Left colon (tissue), 2 donors: ENCODE measurements at regions not wholly inside any gene's neighbourhood (a gene's known extent, or its start where the extent isn't known, plus 50 kb on each side); places are given as distances from the start of the nearest gene placed in this dataset.

Experiments
- ATAC-seq: fragments of 200-7000 bp; cut with Tn5 transposase; one replicate; pipeline ENCODE4 v1.9.1; 2020; ENCODE audit warnings: mild to moderate bottlenecking, moderate library complexity
- DNase-seq, 2 donors: peaks; one replicate each; pipeline ENCODE4 v3.0.0-alpha.2; 2020
- intact Hi-C, 2 donors: fragments of 100-400 bp; cut with DNase I in 1 of 2; cut with micrococcal nuclease in 1 of 2; formaldehyde crosslinking; loops; one replicate each; pipeline versions ENCODE4 v1.11.2 to v1.14.0; 2022; cut with DNase I, micrococcal nuclease
- donor health status: DM: no; HTN: no; CAD: no.
- donor health status: DM: yes; HTN: yes; CAD: no.

DNA sequence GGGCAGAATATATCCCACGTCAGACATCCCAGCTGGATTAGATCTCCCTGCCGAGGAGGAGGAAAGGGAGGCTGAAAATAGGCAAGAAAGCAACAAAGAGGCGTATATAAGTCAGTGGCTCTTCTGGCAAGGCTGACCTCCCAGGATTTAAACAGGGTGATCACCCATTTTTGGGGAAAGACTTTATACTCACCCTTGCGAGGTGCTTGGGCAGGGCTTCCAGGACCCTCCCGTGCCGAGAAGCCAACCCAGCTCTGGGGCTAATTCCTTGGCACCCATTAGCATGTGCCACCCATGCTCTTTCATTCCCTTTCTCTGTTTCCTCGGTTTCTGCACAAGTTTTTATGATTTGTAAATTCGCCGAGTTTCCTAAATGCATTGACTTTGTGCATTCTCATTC lies 230.2 kb upstream of the IRX2 start:
- intact Hi-C loops = no loop called here
- no peak for DNase-seq
- ATAC-seq = no peak

DNA sequence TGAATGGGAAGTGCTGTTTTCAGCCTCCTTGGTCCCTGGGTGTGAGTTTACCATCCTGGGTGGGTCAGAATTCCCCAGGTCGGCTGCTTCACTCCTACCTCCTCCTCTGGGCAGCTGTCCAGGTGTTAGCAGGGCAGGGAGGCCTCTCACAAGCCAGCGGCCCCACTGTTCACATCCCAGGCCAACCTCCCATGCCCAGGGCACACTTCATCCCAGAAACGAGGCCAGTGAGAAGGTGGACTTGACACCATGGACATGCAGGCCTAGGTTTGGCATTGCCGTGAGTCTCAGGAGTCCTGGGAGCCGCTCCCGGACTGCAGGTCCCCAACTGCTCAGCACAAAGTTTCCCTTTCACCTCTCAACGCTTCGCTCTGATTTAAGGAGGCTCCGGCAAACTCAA lies 229.6 kb upstream of the IRX2 start:
- intact Hi-C loops = no loop called here
- no peak for DNase-seq
- ATAC-seq = no peak

DNA sequence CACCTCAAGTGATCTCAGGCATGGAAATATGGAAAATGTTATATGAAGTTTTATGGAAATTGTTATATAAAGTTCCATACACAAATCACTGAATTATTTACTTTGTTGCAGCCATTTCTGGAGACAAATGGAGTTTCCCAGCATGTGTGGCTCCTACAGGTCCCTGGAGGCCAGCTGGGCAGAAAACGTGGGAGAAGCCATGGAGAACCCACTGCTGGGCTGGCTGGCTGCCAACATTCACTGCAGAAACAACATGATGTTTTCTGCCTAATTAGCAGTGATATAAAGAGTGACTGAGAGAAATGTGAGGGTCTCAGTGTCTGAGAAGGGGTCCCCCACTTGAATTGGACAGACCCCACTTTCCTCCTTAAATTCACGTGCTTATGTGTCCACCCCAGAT lies 208.8 kb upstream of the IRX2 start:
- intact Hi-C loops = no loop called here
- ATAC-seq (no peak), DNase-seq (no peak)

DNA sequence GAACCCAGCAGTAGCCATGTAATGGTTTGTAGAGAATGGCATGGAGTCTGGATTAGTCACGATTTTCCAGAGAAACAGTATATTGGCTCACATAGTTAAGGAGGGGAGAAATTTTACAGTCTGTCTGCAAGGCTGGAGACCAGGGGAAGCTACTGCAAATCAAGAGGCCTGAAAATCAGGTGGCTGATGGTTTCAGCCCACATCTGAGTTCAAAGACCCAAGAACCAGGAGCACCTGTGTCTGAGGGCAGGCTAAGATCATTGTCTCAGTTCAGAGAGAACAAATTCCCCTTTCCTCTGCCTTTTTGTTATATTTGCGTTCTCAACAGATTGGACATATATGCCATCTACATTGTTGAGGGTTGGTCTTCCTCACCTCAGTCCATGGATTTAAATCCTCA lies 207.5 kb upstream of the IRX2 start:
- ATAC-seq = no peak
- DNase-seq = no peak
- intact Hi-C loops = no loop called here

DNA sequence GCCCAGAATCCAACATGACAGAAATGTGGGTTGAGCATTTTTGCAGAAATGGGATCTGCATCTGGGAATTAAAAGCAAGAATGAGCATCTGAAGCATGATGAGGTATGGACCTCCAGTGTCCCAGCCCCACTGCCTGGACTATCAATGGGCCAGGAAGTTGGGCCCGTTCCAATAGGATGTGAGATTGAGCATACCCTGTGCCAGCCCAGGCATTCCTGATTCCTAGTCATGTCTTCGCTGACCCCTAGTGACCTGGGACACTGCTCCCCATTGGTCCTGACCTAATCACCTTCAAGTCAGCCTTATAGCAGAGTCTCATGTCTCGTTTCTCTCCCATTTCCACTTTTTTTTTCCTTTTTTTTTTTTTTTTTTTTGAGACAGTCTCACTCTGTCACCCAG lies 197.4 kb upstream of the IRX2 start:
- intact Hi-C loops = no loop called here
- DNase-seq = no peak
- ATAC-seq = no peak

DNA sequence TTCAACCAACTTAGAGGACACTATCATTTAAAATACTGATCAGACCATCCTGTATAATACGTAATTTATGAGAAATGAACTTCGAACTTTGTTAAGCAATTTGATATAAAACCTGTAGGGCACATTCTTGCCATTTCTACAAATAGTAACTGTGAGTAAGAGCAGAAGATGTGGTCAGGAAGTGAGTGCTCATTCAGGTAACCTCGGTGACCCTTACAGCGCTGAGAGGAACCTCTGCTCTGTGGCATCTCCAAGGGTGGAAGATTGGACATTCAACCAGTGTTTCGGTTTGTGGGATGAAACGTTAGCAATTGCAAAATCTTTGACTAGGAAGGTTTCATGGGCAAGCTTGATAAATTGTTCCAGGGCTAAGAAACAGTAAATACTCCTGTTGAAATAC lies 194.8 kb upstream of the IRX2 start:
- DNase-seq (no peak), ATAC-seq (no peak)
- intact Hi-C loops = no loop called here

DNA sequence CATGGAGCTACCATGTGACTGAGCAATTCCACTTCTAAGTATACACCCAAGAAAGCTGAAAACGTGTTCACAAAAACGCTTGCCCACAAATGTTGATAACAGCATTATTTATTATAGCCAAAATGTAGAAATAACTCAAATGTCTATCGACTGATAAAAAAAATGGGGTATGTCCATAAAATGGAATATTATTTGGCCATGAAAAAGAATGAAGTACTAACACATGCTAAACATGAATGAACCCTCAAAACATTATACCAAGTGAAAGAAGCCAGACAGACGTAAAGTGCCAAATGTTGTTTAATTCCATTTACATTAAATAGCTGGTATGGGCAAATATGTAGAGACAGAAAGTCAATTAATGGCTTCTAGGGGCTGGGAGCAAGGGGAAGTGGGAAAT lies 184.9 kb upstream of the IRX2 start:
- no peak for DNase-seq
- ATAC-seq = no peak
- intact Hi-C loops = no loop called here

DNA sequence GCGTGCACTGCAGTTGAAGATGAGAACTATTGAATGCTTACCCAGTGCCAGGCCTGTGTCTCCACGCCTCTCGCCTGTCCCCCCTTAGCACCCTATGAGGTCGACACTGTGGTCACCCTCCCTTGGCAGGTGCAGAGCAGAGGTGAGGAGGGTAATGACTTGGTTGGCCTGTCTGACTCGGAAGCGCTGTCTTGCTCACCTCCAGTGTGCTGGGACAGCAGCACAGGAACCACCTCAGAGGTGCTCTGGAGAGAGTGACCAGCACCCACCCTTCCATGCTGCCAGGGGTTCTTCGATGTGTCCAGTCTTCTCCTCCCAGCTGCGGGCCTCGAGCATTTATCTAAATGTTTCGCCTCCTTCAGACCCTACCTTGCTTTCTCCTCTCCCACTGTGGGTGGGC lies 178.3 kb upstream of the IRX2 start:
- ATAC-seq = no peak
- intact Hi-C loops = no loop called here
- no peak for DNase-seq

DNA sequence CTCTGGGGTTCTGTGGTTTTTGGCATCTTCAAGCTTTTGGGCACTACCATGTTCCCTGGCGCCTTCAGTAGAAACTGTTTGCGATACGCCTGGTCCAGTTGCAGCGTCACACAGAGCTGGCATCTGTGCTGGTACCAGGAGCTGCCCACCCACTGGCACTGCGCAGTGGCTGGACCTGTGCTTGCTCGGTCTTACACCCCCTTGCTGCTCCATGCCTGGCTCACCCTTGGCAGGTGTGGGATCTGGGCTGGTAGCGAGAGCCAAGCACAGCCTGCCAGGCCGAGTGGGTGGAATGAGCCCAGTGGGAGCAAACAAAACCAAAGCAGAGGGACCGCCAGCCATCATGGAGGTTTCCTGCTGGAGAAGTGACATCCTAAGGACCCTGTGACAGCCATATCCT lies 170.2 kb upstream of the IRX2 start:
- DNase-seq = no peak
- ATAC-seq = no peak
- intact Hi-C loops = no loop called here

DNA sequence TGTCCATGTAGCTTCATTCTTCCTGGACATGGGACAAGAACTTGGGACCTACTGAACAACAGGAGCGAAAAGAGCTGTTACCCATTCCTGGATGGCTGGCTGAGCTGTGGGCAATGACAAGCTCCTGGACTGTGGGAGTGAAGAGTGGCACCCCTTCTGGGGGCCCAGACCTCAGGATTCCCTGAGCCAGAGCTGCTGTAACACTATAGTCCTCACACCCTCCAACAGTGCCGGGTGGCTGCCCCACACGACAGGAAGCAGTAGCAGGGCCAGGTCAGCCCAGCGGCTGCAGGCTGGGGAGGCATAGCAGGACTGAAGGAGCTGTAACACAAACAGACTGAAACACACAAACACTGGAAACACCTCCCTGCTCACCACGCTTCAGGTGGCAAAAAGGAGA lies 169.7 kb upstream of the IRX2 start:
- ATAC-seq (no peak), DNase-seq (no peak)
- intact Hi-C loops = no loop called here

DNA sequence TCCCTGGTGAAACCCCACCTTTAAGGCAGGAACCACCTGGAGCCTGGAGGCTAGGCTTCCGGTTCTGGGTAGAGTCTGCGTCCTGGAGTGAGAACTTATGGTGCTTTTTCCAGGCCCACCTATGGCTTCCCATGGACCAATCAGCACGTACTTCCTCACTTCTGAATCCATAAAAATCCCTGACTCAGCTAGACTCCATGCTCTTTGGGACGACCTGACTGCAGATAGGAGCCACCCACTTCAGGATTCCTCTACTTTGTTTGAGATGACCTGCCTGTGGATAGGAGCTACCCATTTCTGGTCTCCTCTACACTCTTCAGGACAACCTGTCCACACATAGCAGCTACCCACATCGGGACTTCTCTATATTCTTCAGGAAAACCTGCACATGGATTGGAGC lies 168.8 kb upstream of the IRX2 start:
- ATAC-seq = no peak

DNA sequence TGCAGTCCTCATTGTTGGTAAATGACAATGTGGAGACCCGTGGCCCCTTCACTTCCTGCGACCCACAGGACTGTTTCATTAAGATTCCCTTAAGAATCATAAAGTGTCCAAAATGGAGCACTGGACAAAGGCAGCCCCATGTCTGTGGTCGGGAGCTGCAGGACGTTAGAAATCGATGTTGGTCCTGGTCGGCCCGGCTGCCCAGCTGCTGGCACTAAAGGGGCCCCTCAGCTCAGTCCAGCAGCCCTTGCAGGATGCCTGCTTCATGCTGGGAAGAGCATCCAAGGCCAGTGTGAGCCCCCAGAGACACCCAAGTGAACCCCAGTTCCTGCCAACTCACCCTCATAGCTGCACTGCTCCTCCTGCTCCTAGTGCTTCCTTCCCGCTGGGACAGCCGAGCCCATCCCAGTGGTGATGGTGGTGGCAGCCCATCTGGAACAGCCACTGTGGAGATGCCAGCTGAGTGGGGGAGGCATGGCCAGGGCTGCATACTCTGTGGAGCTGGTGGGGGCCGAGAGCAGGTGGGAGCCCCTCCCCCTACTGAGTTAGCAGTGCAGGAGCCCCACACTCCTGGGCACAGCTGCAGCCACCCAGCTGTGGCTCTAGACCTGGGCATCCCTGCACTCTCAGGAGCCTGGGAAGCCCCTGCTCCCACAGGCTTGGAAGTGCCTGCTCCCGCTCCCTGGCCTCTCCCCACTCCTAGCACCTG lies 168.0 kb upstream of the IRX2 start:
- intact Hi-C loops = no loop called here
- ATAC-seq (no peak), DNase-seq (no peak)

More for the DNA sequence above, 168.8 kb upstream of the IRX2 start:
- intact Hi-C loops = no loop called here
- DNase-seq = no peak

DNA sequence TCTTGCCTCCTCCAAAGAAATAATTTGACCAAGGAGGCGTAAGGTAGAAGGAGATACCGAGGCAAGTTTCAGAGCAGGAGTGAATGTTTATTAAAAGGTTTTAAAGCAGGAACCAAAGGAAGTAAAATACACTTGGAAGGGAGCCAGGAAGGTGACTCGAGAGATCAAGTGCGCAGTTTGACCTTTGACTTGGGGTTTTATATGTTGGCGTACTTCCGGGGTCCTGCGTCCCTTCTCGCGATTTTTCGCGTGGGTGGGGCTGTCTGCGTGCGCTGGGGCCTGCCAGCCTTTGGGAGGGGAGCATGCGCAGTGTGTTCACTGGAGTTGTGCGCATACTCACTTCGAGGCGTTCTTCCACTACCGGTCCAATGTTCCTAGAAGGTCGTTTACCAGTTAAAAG lies 166.0 kb upstream of the IRX2 start:
- ATAC-seq (no peak), DNase-seq (no peak)
- intact Hi-C loops = no loop called here

DNA sequence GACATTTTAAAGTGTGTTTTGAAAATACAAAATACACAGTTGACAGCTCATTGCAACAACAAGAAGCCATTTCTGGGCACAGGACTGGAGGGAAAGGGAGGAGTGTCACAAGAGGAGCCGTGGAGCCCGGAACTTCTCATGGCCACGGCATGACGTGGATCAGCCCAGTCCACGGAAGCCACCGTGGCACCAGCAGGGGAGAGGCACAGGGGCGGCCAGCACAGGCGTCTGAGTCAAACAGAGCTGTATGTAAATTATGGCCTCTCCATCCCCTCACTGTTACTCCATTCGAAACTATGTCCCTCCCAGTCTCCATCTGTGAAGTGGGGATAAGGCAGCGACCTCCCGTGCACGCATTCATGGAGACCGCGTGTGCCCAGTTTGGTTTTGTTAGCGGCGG lies 165.6 kb upstream of the IRX2 start:
- intact Hi-C loops = no loop called here
- ATAC-seq = no peak
- DNase-seq = no peak

DNA sequence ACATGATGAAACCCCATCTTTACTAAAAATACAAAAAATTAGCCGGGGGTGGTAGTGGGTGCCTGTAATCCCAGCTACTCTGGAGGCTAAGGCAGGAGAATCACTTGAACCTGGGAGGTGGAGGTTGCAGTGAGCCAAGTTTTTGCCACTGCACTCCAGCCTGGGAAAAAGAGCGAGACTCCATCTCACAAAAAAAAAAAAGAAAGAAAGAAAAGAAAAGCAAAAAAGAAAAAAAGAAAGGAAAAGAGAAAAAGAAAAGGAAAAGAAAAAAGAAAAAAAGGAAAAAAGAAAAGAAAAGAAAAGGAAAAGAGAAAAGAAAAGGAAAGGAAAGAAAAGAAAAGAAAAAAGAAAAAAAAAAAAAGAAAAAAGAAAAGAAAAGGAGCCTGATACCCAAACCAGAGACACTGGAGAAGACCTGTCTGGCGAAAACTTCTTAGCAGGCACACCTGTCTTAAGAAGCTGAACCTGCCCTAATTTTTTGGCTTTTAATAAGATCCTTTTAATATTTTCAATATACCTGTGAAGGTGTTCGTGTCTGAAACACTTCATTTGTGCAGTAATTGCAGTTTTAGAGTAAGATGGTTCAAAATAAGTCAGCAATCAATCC lies 164.7 kb upstream of the IRX2 start:
- DNase-seq (no peak), ATAC-seq (no peak)
- intact Hi-C loops = no loop called here

DNA sequence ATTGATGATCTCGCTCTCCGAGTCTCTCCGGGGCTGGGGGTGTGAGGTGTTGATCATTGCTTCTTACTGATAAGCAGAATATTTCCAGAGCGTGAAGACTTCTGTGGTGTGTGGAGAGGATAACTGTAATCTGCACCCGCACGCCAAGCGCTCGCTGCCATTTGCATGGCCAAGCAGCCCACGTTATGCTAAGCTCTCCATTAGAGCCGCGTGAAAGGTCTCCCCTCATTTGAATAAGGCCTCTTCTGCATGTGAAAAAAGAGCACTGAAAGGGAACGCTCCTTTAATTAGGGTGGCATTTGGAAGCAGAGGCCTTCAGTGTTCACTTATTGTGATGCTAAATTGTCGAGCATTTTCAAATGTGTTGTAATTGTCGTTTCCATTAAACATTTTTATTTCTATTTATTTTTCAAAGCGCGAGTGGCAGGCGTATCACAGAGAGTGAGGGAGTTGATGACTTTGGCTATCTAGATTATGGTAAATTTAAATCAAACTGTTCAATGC lies 163.6 kb upstream of the IRX2 start:
- no peak for ATAC-seq
- intact Hi-C loops = no loop called here

DNA sequence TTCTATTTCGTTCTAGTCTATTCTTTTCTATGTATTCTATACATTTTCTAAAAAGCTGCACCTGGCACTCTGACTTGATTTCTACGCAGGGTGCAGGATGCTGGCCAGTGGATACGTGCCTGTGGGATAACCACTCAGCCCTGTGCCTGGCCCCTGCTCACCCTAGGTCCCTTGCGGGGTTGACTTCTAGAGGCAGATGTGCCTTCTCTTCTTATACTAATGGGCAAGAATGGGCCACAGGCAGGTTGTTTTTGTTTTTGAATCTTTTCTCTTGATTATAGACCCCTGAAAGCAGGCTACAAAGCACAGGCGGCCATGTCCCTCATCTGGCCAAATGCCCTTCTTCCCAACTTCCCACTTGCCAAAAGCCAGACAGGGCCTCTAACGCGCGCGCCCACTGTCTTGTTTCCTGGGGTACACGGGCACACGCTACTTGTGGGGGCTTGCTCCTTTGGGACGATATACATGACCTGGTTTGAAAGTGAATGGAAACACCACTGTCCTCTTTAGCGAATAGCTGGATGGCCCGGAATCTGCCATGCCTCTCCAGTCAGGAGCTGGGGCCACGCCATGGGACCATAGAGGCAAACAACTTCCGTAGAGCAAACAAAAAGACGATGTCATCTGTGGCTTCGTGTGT lies 162.7 kb upstream of the IRX2 start:
- DNase-seq (no peak), ATAC-seq (no peak)
- intact Hi-C loops = no loop called here

More for the DNA sequence above, 163.6 kb upstream of the IRX2 start:
- no peak for DNase-seq

DNA sequence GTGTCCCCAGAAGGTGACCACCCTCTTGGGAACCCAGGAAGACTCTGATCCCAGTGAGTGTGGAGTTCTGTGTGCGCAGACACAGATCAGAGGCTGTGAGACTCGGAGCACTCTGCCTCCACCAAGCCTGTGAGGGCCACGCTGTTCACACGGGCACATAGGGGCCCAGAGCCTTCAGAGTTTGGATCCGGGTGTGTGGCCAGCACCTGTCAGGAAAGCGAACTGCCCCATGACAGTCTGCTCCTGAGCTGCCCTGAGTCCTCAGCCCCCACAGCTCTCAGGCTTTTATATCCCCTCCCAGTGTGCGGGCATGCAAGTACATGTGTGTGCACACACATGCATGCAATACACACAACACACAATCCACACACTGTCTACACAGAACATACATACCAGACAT lies 161.8 kb upstream of the IRX2 start:
- ATAC-seq (no peak), DNase-seq (no peak)
- intact Hi-C loops = no loop called here

DNA sequence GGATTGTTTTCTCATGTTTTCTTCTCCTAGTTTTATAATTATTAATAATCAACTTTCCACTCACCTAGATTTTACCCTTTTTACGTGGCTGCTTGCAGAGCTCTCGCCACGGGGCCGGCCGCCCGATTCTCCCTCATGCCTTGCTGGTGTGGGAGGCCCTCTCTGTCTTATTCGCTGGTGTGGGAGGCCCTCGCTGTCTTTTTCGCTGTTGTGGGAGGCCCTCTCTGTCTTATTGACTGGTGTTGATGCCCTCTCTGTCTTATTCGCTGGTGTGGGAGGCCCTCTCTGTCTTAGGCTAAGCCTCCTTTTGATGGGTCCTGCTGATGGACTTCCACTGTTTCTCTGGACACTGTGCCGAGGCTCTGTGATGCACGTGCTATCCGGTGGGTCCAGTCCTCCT lies 161.3 kb upstream of the IRX2 start:
- DNase-seq (no peak), ATAC-seq (no peak)
- intact Hi-C loops = no loop called here

DNA sequence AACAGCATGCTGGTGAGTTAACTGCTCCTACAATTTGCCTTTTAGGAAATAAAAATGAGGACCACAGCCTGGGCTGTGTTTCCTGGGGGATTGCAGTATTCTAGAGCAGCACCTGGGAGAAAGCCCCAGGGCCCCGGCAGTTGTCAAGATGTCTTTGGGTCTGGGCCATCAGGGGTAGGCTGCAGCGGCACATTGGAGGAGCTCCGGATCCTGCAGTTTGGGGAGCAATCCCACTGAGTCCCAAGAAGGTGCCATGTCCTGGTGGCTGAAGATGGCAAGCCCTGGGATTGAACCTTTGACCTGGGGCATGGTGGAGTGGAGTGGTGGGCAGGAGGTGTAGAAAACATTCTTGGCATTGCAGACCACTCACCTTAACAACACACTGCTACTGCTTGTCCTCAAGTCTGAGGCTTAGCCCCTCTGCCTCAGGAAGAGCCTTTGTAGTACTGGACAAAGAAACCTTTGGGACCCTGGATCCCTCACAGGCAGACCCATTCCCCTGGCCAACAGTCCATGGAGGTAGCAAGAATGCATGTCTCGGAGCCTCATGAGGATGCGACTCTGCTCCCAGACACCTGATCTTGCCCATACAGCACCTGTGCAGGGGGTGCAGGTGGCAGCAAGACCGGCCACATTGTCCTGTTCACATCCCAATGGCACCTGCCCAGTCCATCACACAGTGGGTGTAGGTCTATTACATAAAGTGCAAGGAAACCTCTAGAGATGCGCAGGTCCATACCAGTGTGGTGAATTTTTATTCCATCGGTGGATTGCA lies 159.1 kb upstream of the IRX2 start:
- DNase-seq (no peak), ATAC-seq (no peak)
- intact Hi-C loops = no loop called here
